GM19372 (cell line): ENCODE measurements at regions not wholly inside any gene's neighbourhood (a gene's known extent, or its start where the extent isn't known, plus 50 kb on each side); places are given as distances from the start of the nearest gene placed in this dataset.
A peak's percentile ranks its signal among the peaks of the same experiment; 100 is the strongest.

ENCODE experiments used
- ATAC-seq: cut with Tn5 transposase; IDR thresholded peaks from one replicate; pipeline ENCODE4 v1.9.1; 2021; ENCODE audit warnings: mild to moderate bottlenecking, low read depth, moderate library complexity; ENCODE audit not compliant: unreplicated experiment

- ATAC-seq: no peak
These were observed 50.3 kb upstream of the FNDC1 start for GRCh38 chr6:159118924-159119323.

- no peak for ATAC-seq
These were observed 51.6 kb upstream of the FNDC1 start for GRCh38 chr6:159117563-159117962.

- ATAC-seq: no peak
These were observed 52.2 kb upstream of the FNDC1 start for GRCh38 chr6:159117046-159117445.

GRCh38 chr6:159116343-159116742, 52.9 kb upstream of the FNDC1 start:
- peak; percentile 63 for ATAC-seq

- no peak for ATAC-seq
These were observed 54.6 kb upstream of the FNDC1 start for GRCh38 chr6:159114569-159114968.

- ATAC-seq: no peak
These were observed 56.0 kb upstream of the FNDC1 start for GRCh38 chr6:159113223-159113622.

GRCh38 chr6:159112714-159113113, 56.5 kb upstream of the FNDC1 start:
- no peak for ATAC-seq

GRCh38 chr6:159110748-159111147, 58.5 kb upstream of the FNDC1 start:
- no peak for ATAC-seq

GRCh38 chr6:159110013-159110412, 59.2 kb upstream of the FNDC1 start:
- no peak for ATAC-seq

GRCh38 chr6:159109391-159109790, 59.8 kb upstream of the FNDC1 start:
- no peak for ATAC-seq

GRCh38 chr6:159108426-159108985, 60.7 kb upstream of the FNDC1 start:
- ATAC-seq: no peak

- ATAC-seq: no peak
These were observed 61.5 kb upstream of the FNDC1 start for GRCh38 chr6:159107451-159108260.

GRCh38 chr6:159106627-159107241, 61.9 kb upstream of the TAGAP start:
- peak; percentile 91 for ATAC-seq

- no peak for ATAC-seq
These were observed 60.9 kb upstream of the TAGAP start for GRCh38 chr6:159105716-159106115.

GRCh38 chr6:159104931-159105330, 60.1 kb upstream of the TAGAP start:
- ATAC-seq: no peak

- peak; percentile 56 for ATAC-seq
These were observed 59.6 kb upstream of the TAGAP start for GRCh38 chr6:159104163-159104925.

GRCh38 chr6:159103396-159104162, 58.8 kb upstream of the TAGAP start:
- no peak for ATAC-seq

- no peak for ATAC-seq
These were observed 57.8 kb upstream of the TAGAP start for GRCh38 chr6:159102373-159103160.

- ATAC-seq: no peak
These were observed 56.9 kb upstream of the TAGAP start for GRCh38 chr6:159101656-159102055.
